GM21717 (cell line): ENCODE measurements at regions not wholly inside any gene's neighbourhood (a gene's known extent, or its start where the extent isn't known, plus 50 kb on each side); places are given as distances from the start of the nearest gene placed in this dataset.

ENCODE experiments used
- ATAC-seq: cut with Tn5 transposase; IDR thresholded peaks from one replicate; pipeline ENCODE4 v1.9.1; 2021; ENCODE audit warnings: mild to moderate bottlenecking, moderate library complexity; ENCODE audit not compliant: unreplicated experiment

DNA sequence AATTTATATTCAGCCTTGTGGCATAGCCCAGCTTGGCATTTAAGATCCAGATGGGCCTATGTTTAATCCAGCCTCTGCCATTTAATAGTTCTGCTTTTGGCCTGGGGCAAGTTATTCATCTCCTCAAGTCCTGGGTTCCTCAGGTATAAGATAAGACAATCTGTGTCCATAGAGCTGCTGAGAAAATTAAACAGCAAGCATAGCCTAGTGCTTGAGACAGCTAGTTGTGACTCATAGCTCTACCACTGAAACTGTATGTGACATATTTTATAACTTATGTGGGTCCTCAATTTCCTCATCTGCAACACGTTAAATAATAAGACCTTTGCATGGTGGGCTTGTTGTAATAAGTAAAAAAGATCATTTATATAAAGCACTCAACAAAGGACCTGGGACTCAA is 53.3 kb upstream of the ATP10B start:
- no peak for ATAC-seq

DNA sequence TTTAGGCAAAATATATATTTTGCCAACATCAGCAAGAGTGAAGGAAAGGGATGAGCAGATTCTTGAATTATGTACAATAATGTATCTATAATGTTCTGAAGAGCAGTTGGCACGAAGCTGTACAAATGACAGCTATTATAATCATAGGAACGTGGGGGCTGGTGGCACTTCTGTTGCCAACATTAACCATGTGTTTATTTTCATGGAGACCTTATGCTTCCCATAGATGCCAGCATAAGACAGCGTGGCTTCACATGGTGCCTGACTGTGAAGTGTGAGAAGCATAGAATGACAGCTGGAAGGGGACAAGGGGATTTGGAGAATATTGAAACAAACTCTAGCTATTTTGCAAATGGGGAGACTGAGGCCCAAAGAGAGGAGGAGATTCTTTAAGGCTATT is 52.6 kb upstream of the ATP10B start:
- no peak for ATAC-seq

DNA sequence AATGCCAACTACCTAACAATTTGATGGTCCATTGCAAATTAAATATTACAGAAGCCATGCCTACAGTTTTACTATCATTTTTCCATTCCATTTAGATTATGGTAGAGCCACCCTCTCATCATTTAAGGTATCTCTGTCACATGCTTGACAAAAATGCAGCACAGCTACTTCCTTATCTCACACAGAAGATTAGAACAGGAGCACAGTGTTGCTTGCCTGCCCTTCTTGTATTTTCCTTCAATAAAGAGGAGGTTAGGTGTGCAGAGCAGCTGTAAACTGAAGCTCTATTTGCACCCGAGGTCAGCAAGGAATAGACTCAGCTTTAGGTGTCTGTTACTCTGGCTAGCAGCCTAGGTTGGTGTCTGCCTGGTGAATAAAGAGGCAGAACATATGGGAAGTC is 51.5 kb upstream of the ATP10B start:
- no peak for ATAC-seq

DNA sequence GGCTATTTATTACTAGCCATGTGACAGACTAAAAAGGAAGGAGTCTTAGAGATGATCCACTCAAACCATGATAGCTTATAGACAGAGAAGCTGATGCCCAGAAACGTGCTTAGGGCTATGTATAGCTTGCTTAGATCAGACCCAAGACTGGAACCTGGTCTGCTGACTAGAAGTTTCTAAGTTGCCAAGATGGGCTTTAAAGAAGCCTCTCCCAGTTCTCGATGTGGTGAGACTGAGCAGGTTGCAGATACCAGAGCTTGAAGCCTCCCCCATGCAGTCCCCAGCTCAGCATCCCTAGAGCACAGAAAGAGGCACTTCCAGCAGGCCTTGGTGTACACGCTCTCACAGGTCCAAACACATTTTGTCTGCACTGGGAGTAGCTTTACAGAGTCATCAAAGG is 51.1 kb upstream of the ATP10B start:
- ATAC-seq: no peak
